Tibial nerve (tissue), 4 donors: ENCODE measurements at regions not wholly inside any gene's neighbourhood (a gene's known extent, or its start where the extent isn't known, plus 50 kb on each side); places are given as distances from the start of the nearest gene placed in this dataset.

Experiments
- DNase-seq, 2 donors: peaks; one replicate each; pipeline ENCODE4 v3.0.0-alpha.2; 2019; ENCODE audit warnings: low spot score in 2 of 2
- H3K27ac ChIP-seq, 4 donors: fragments of 200-600 bp; sonication (generic) in 3 of 4; one replicate each; pipeline ENCODE4 v1.5.1; 2017 to 2019; ENCODE audit warnings: mild to moderate bottlenecking in 1 of 4
- H3K27me3 ChIP-seq, 2 donors: fragments of 200-600 bp; sonication (generic) in 1 of 2; one replicate each; pipeline versions ENCODE4 v1.5.1 to v1.6.0; 2017 to 2019
- H3K36me3 ChIP-seq, 3 donors: fragments of 200-600 bp; sonication (generic); one replicate each; pipeline ENCODE4 v1.5.1; 2018 to 2019
- H3K4me1 ChIP-seq, 4 donors: fragments of 200-600 bp; sonication (generic) in 3 of 4; one replicate each; pipeline ENCODE4 v1.5.1; 2017 to 2019
- H3K4me3 ChIP-seq, 4 donors: fragments of 200-600 bp; sonication (generic) in 3 of 4; one replicate each; pipeline ENCODE4 v1.5.1; 2017 to 2019; ENCODE audit warnings: mild to moderate bottlenecking in 1 of 4, moderate library complexity in 1 of 4
- H3K9me3 ChIP-seq, 4 donors: fragments of 200-600 bp; sonication (generic) in 3 of 4; one replicate each; pipeline ENCODE4 v1.5.1; 2017 to 2019
- CTCF ChIP-seq, 5 experiments: fragments of 200-600 bp in 3 of 5; fragments of 450-650 bp in 2 of 5; sonication (generic) in 3 of 5; IDR thresholded peaks; one replicate each; pipeline ENCODE4 v1.5.1; 2016 to 2019; ENCODE audit warnings: antibody characterized with exemption in 5 of 5, mild to moderate bottlenecking in 3 of 5, moderate library complexity in 2 of 5
- EP300 ChIP-seq, 2 donors: sonication (generic); formaldehyde crosslinking; IDR thresholded peaks; one replicate each; pipeline ENCODE4 v1.6.1; 2017; ENCODE audit warnings: antibody characterized with exemption in 2 of 2, mild to moderate bottlenecking in 1 of 2
- POLR2A ChIP-seq, 2 donors: fragments of 450-650 bp; IDR thresholded peaks; one replicate each; pipeline ENCODE4 v1.6.1; 2017; ENCODE audit warnings: antibody characterized with exemption in 2 of 2, mild to moderate bottlenecking in 2 of 2, moderate library complexity in 2 of 2
- WGBS, 2 donors: methylation state at CpG; one replicate each; pipeline ENCODE4 v1.1.5; 2018; 5-methylcytosine and 5-hydroxymethylcytosine counted together

- 67 to 85% methylated on average over 2 of the region's 2 CpGs for WGBS, 2 donors
- DNase-seq = no peak
- Histone ChIP-seq H3K9me3 (no peaks in the 10 kb centered on the region), H3K27ac (no peak overlapping the region), H3K36me3 (no peaks in the 10 kb centered on the region), H3K4me3 (no peak overlapping the region), H3K27me3 (no peaks in the 10 kb centered on the region), H3K4me1 (no peaks in the 10 kb centered on the region)
- no peak for TF ChIP-seq EP300 (IDR thresholded peaks at IDR 0.05)
- TF ChIP-seq POLR2A (IDR thresholded peaks at IDR 0.05) = no peak
- no peak for TF ChIP-seq CTCF (IDR thresholded peaks at IDR 0.05)
Measured at GRCh38 chr19:29289020-29289419, 76.1 kb upstream of the UQCRFS1 start.

GRCh38 chr19:29290853-29291252, 77.9 kb upstream of the UQCRFS1 start:
- H3K4me1 ChIP-seq = no peaks in the 10 kb centered on the region
- TF ChIP-seq POLR2A (IDR thresholded peaks at IDR 0.05) (no peak), EP300 (IDR thresholded peaks at IDR 0.05) (no peak), CTCF (IDR thresholded peaks at IDR 0.05) (no peak)
- no peak overlapping the region for H3K4me3 ChIP-seq
- H3K9me3 ChIP-seq = no peaks in the 10 kb centered on the region
- H3K27ac ChIP-seq = no peak overlapping the region
- H3K27me3 ChIP-seq = no peaks in the 10 kb centered on the region
- H3K36me3 ChIP-seq = no peaks in the 10 kb centered on the region
- WGBS, 2 donors = 39 to 44% methylated on average over 5 of the region's 5 CpGs
- DNase-seq = no peak

- no peak overlapping the region for H3K27ac ChIP-seq
- no peaks in the 10 kb centered on the region for H3K4me1 ChIP-seq
- no peaks in the 10 kb centered on the region for H3K9me3 ChIP-seq
- no peak overlapping the region for H3K4me3 ChIP-seq
- 82 to 87% methylated on average over 5 of the region's 5 CpGs for WGBS, 2 donors
- TF ChIP-seq POLR2A (IDR thresholded peaks at IDR 0.05) = no peak
- TF ChIP-seq CTCF (IDR thresholded peaks at IDR 0.05) = no peak
- TF ChIP-seq EP300 (IDR thresholded peaks at IDR 0.05) = no peak
- H3K27me3 ChIP-seq = no peaks in the 10 kb centered on the region
- no peak for DNase-seq
- H3K36me3 ChIP-seq = no peaks in the 10 kb centered on the region
Measured at GRCh38 chr19:29292153-29292552, 79.2 kb upstream of the UQCRFS1 start.

- Histone ChIP-seq H3K9me3 (no peaks in the 10 kb centered on the region), H3K36me3 (no peaks in the 10 kb centered on the region), H3K27ac (no peak overlapping the region), H3K4me1 (no peaks in the 10 kb centered on the region), H3K4me3 (no peak overlapping the region), H3K27me3 (no peaks in the 10 kb centered on the region)
- DNase-seq = no peak
- TF ChIP-seq CTCF (IDR thresholded peaks at IDR 0.05) (no peak), POLR2A (IDR thresholded peaks at IDR 0.05) (no peak), EP300 (IDR thresholded peaks at IDR 0.05) (no peak)
- WGBS, 2 donors = 78 to 89% methylated on average over 5 of the region's 5 CpGs
Measured at GRCh38 chr19:29292562-29292961, 79.6 kb upstream of the UQCRFS1 start.

- Histone ChIP-seq H3K9me3 (no peaks in the 10 kb centered on the region), H3K4me1 (no peaks in the 10 kb centered on the region), H3K36me3 (no peaks in the 10 kb centered on the region), H3K4me3 (no peak overlapping the region), H3K27me3 (no peaks in the 10 kb centered on the region), H3K27ac (no peak overlapping the region)
- 49% methylated on average over 11 of the region's 11 CpGs for WGBS, 2 donors
- no peak for DNase-seq
- no peak for TF ChIP-seq CTCF (IDR thresholded peaks at IDR 0.05)
- no peak for TF ChIP-seq EP300 (IDR thresholded peaks at IDR 0.05)
- TF ChIP-seq POLR2A (IDR thresholded peaks at IDR 0.05) = no peak
Measured at GRCh38 chr19:29293292-29293691, 80.3 kb upstream of the UQCRFS1 start.
